SH-SY5Y (cell line): ENCODE measurements at regions not wholly inside any gene's neighbourhood (a gene's known extent, or its start where the extent isn't known, plus 50 kb on each side); places are given as distances from the start of the nearest gene placed in this dataset.

Source experiments
- GATA2 ChIP-seq: IDR thresholded peaks from 2 replicates; pipeline ENCODE4 v1.6.1; 2011; ENCODE audit warnings: mild to moderate bottlenecking, low read depth, low read length
- GATA3 ChIP-seq: IDR thresholded peaks from 2 replicates; pipeline ENCODE4 v1.6.1; 2011; ENCODE audit warnings: low read depth, mild to moderate bottlenecking, low read length, moderate library complexity

DNA sequence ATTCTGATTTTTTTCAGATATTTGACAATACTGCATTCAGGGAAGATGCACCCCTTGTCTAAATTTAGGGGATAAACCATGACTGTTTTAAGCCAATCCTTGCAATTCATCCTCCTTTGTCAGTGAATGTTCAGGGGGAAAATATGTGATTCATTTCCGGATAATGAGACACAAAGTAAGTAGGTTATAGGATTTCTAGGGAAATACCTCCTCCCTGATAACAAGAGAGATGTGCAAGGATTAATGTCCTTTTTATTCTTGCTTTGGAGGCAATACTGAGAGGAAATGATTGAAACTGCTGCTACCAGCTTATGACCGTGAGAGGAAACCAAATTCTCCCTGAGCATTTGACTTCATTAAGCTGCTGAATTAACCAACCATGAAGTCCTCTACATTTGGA, 161.3 kb upstream of the EYA4 start:
- TF ChIP-seq GATA2 (no peak), GATA3 (no peak)

DNA sequence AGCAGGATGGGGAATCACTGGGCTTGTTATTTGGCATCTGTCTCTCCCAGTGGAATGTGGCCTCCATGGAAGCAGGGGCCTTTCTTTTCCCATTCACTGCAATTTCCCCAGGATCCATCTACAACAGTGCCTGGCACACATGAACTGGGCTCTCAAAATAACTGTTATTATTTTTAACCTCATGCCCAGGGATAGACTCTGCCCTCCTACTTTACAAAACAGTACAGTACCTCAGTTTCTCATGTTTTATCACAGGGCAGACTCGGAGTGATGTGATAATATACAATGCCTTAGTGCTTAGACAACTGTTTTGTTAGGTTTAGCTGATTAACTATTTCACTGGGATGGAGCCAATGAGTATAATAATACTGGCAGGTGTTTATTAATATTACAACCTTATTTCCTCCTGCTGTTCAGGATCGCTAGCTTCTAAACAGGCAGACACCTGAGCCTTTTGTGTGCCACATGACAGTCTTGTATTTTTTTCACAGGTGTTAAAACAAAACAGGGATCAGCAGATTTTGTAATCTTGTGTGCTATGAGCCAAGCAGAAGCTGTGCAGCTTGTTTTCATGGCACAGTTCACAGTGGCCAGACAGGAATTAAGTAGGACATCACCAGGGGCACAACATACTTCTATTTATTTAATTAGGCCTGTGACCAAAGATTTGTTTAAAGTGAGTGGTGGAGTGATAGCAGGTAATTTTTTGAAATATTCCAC, 157.7 kb upstream of the EYA4 start:
- TF ChIP-seq GATA2, result no peak
- TF ChIP-seq GATA3, result no peak

DNA sequence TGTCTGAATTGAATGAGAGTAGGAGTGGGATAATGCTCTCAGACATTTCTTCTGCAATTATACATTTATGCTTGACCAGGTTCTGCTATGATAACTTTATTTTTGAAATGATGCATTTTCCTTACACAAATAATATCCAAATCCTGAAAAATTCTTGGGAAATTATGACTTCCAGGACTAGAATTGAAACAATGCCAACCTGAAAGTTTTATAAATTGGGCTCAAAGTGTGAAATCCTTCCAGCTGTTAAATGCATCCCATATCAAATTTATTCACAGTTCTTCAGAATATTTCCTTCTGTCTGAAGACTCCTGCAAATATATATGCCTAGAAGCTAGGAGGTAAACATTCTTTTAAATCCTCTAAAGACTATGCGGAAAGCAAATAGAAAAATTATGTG, 155.7 kb upstream of the EYA4 start:
- TF ChIP-seq GATA2, result no peak
- TF ChIP-seq GATA3, result no peak

DNA sequence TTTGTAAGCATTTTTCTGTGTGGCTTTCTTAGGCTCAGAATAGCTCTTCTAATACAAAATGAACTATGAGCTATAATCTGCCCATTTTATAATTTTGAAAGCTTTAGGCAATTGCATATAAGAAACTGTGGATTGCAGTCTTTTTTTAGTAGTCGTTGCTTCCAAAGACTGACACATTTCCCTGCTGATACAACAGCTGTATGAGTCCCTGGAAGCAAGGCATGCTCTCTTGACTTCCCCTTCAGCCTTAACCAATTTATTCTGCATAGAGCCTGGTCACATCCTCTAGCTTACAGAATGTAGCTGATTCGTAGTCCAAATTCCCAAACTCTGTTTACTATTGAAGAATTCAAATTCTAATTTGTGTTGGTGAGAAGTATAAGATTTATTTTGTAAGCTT, 155.3 kb upstream of the EYA4 start:
- TF ChIP-seq GATA2, result no peak

DNA sequence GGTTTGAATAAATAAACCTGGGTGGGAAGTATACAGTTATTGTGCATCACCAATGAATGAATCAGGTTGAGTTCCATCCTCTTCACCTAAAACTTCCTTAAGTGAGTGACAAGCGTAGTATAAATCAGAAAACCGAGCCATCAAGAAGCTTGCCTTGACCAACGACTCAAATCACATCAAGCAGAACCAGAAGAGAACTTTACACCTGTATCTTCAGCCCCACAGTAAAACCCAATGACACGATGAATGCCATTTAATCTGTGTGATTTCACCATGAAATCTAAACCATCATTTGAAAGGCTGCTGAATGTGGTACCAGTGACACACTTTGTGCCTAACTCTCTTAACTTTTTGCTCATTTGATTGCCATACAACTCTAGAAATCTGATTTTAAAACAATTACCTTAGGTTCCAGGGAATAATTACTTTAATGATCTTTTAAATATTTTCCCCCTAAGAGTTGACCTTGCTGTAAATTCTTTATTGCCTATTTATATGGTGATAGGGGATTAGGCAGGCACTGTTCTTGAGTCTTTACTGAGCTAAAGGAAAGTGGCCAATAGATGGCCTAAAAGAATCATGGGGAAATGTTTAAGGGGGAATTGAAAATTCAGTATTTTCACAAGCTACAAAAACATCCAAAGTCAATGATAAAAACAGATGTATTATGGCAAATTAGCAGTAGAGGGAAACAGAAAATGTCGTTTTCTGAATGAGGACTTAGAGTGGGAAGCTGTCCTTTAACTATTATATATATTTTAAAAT, 152.0 kb upstream of the EYA4 start:
- TF ChIP-seq GATA3, result no peak
- no peak for TF ChIP-seq GATA2

DNA sequence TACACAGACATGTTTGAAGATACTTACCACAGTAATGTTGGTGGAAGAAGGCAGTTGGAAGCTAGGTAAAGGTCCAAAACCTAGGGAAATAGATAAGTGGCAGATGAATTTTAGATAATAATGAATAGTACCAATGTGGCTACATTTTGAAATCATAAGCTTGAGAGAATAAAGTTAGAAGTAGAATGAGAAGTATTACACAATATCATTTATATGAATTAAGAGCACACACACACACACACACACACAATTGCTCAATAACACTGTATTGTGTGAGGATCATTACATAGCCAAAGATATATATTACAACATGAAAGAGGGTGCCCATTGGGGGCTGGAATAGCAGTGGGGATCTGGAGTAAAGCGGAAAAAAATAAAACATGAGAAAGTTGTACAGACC, 149.0 kb upstream of the EYA4 start:
- TF ChIP-seq GATA3 (no peak), GATA2 (no peak)

DNA sequence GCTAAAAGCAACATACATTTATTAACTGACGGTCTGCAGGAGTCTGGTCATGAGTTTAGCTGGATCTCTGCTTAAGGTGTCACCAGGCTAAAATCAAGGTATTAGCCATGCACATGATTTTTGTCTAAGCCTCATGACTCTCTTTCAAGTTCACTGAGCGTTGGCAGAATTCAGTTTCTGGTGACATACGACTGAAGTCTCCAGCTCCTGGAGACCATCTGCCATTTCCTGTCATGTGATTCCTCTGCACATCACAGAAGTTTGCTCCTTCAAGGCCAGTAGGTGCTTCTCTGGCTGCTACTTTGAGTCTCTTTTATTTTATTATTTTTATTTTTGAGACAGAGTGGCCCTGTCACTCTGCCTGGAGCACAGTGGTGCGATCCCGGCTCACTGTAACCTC, 148.4 kb upstream of the EYA4 start:
- TF ChIP-seq GATA3, result no peak
- no peak for TF ChIP-seq GATA2

DNA sequence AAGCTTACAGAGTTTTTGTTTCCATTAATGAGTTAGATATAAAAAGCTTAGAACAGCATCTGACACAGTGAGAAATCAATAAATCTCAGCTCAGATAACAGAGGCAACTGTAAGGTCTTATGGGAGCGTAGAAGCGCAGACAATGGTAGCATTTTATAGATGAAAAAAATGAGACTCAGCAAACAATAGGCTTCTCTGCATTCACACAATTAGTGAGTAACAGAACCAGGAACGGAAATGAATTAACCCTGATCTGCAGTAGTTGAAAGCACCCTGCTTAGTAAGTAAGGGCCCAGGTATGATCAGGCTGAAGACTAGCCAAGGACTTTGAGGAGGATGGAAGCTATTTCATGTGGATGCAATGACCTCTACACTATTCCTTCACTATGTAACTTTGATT, 147.2 kb upstream of the EYA4 start:
- TF ChIP-seq GATA3 (no peak), GATA2 (no peak)

DNA sequence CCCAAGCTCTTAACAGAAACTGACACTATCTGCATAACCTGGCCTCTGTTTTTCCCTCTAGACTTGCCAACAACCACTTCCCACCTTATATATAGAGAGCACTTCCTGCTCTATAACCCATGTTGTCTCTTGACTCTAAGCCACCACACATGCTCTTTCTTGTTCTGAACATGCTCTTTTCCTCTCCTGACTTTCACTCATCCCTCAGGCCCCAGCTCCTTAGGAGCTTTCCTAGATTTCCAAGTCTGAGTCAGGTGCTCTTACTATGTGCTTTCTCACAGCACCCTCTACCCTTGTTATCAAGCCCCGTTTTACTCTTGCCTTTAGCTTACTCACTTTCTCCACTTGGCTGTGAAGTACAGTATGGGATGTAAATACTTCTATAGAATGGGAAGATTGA, 143.9 kb upstream of the EYA4 start:
- TF ChIP-seq GATA2 (no peak), GATA3 (no peak)

DNA sequence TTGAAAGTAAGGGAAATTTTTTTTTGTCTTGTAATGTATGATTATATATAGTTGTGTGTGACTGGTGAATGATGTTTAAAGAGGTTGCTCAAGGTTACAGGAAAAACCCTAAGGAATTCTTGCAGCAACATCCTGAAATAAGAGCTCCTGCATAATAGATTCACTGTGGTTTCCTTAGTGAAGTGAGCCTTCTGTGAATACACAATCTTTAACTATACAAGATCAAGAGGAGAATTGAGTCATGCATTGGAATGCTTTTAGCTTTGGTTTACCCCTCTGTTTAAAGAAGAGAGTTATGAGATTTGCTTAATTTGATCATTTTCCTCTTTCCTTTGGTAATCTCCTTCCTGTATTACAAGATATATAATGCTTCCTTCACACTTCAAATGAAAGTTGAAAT, 141.6 kb upstream of the EYA4 start:
- no peak for TF ChIP-seq GATA3
- TF ChIP-seq GATA2, result no peak

DNA sequence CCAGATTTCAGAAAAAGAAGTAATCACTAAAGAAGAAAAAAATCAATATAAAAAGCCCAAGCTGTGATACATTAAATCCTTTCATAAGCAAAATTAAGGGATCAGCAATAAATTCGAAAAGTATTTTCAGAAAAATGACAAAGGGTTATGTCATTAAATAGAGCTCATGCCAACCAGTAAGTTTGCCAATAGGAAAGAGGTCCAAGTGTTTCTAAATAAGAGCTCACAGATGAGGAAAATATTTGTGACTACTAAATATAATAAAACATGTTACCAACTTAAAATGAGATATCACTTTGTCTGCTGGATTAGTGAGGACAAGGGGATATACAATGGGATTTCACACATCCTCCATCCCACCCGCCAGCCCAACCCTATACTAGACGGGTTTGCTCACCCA, 140.3 kb upstream of the EYA4 start:
- TF ChIP-seq GATA3, result no peak
- TF ChIP-seq GATA2, result no peak

DNA sequence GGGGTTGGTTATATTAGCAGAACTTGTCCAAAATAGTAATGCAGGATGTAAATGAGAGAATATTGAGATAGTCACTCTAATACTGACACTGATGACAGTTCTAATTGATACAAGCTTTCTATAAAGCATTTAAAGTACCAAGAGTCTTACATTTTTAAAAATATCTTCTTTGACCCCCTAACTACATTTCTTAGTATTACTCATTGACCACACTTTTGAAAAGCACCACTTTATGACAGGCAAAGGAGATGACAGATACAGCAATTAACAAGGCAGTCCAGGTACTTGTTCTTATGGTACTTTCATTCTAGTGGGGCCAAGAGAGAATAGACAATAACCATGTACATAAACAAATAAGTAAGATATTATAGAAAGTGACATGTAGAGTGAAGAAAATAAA, 139.4 kb upstream of the EYA4 start:
- TF ChIP-seq GATA2 (no peak), GATA3 (no peak)

DNA sequence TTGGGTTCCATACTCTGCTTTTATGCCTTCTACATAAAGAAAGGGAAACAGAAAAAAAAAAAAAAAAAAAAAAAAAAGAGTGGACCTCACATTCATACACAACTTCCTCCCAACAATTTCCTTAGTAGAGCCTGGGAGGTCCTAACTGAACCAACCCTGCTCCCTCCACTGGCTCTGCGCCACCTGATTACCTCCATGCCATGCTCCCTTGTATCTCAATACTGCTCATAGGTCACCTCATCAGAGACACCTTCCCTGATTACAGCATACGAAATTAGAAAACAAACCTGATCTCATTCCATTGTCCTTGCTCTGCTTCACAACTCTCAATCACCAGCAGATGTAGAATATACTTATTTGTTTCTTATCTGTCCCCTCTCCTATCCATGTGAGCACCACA, 134.2 kb upstream of the EYA4 start:
- TF ChIP-seq GATA2, result no peak
- TF ChIP-seq GATA3, result no peak

DNA sequence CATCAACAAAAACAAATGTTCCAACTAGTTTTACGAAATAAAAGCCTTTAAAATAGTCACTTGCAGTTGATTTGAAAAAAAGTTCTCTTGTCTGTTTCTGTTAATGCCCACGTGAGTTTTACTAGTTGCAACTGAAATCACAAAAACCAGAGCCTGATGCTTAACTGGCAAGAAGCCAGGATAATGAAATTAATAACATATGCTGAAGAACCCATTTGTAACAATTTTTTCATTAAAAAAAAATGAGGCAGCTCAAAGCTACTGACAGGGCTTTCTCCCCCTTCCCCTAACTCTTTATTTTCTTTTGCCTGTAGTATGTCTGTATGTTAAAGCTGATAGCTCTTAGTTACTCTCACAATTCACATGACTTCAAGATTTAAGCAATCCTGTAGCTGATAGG, 132.7 kb upstream of the EYA4 start:
- no peak for TF ChIP-seq GATA3
- no peak for TF ChIP-seq GATA2

DNA sequence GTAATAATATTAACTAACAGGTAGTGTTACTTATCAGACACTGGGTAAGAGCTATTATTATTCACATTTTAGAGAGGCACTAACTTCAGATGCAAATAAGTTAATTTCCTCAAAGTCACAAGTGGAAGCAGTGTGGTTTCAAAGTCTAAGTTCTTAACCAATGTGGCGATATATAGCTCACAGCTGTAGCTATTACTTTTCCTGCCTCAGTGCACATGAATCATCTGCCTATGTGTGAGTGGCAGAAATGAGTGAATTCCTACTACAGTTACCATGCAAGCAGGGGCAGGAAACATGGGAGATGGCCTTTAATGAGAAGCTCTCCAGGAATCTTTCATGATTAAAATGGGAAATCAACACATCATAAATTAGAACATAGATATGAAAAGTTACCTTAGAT, 126.2 kb upstream of the EYA4 start:
- TF ChIP-seq GATA3, result no peak
- no peak for TF ChIP-seq GATA2
